ENCODE measurements at regions not wholly inside any gene's neighbourhood (a gene's known extent, or its start where the extent isn't known, plus 50 kb on each side); places are given as distances from the start of the nearest gene placed in this dataset.
"Not testable (repeated sequence)": the region's sequence is repeated elsewhere in the genome, so short reads cannot be mapped to it uniquely, and the experiment has no call there.

DNA sequence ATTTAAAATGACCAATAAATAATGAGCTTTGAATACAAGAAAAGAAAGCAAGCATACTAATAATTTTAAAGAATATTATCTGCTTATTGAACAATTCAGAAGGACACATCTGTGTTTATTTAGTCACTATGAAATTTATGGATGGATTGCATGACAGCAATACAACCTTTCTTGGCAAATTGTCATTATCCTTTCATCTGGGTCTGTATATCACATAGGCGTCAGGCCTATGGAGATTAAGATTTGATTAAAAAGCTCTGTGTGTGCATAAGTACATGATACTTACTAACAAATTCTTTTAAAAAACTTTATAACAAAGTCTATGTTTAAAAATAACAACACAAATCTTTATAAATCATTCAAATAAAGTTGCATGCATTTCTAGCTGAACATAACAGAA is 1394.4 kb downstream of the KHDRBS2 start:
- H3K4me1 ChIP-seq (ENCODE audit: control insufficient read depth in 1 of 2, insufficient read depth in 2 of 2, low read length in 2 of 2), result no peaks in the 10 kb centered on the region
- no peaks in the 10 kb centered on the region for H3K36me3 ChIP-seq (ENCODE audit: control insufficient read depth in 1 of 2, insufficient read depth in 2 of 2, low read length in 1 of 2)
- H3K27me3 ChIP-seq (ENCODE audit: control insufficient read depth in 1 of 2, insufficient read depth in 2 of 2, low read length in 1 of 2), result no peaks in the 10 kb centered on the region
- no peak overlapping the region for H3K4me3 ChIP-seq (ENCODE audit: low read length in 2 of 2)
- no peaks in the 10 kb centered on the region for H3K9me3 ChIP-seq (ENCODE audit: control insufficient read depth, low read length)
- 43 to 69% methylated on average over 1 of the region's 1 CpG for WGBS, 2 donors
- ATAC-seq (ENCODE audit: low FRiP score) (no peak), DNase-seq (no peak)
- intact Hi-C loops (cut with DNase I), result no loop called here
- no peak overlapping the region for H3K27ac ChIP-seq (ENCODE audit: low read depth in 1 of 2, low read length in 2 of 2)

DNA sequence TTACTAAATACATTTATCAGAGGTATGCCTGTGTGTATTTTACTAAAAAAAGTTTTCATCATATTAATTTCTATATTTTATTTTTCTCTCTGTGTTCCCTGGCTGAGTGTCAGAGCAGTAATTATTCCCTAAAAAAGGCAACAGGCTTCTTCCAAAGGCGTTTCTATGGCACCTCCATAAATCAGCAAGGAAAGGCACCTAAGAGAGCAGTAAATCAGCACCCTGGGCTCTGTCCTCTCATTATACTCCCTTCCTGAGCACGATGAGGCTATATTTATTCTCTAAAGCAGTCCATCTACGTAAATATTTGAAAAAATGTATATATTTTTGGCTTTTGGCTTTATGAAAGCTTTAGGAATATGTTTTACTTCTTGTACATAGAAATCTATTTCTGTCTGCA is 1408.6 kb downstream of the KHDRBS2 start:
- H3K4me1 ChIP-seq (ENCODE audit: control insufficient read depth in 1 of 2, insufficient read depth in 2 of 2, low read length in 2 of 2); intact Hi-C loops (cut with DNase I); ATAC-seq (ENCODE audit: low FRiP score); H3K36me3 ChIP-seq (ENCODE audit: control insufficient read depth in 1 of 2, insufficient read depth in 2 of 2, low read length in 1 of 2); DNase-seq; H3K9me3 ChIP-seq (ENCODE audit: control insufficient read depth, low read length); H3K4me3 ChIP-seq (ENCODE audit: low read length in 2 of 2); H3K27me3 ChIP-seq (ENCODE audit: control insufficient read depth in 1 of 2, insufficient read depth in 2 of 2, low read length in 1 of 2); H3K27ac ChIP-seq (ENCODE audit: low read depth in 1 of 2, low read length in 2 of 2): not testable (repeated sequence)
- WGBS, 2 donors, result 12 to 21% methylated on average over 3 of the region's 3 CpGs

GRCh38 chr6:60870779-60871178 is 1415.2 kb downstream of the KHDRBS2 start:
- H3K36me3 ChIP-seq (ENCODE audit: control insufficient read depth in 1 of 2, insufficient read depth in 2 of 2, low read length in 1 of 2); ATAC-seq (ENCODE audit: low FRiP score); DNase-seq; H3K4me3 ChIP-seq (ENCODE audit: low read length in 2 of 2); H3K27ac ChIP-seq (ENCODE audit: low read depth in 1 of 2, low read length in 2 of 2); H3K9me3 ChIP-seq (ENCODE audit: control insufficient read depth, low read length); H3K4me1 ChIP-seq (ENCODE audit: control insufficient read depth in 1 of 2, insufficient read depth in 2 of 2, low read length in 2 of 2); intact Hi-C loops (cut with DNase I); H3K27me3 ChIP-seq (ENCODE audit: control insufficient read depth in 1 of 2, insufficient read depth in 2 of 2, low read length in 1 of 2): not testable (repeated sequence)
- WGBS, 2 donors, result 71 to 76% methylated on average over 4 of the region's 4 CpGs

DNA sequence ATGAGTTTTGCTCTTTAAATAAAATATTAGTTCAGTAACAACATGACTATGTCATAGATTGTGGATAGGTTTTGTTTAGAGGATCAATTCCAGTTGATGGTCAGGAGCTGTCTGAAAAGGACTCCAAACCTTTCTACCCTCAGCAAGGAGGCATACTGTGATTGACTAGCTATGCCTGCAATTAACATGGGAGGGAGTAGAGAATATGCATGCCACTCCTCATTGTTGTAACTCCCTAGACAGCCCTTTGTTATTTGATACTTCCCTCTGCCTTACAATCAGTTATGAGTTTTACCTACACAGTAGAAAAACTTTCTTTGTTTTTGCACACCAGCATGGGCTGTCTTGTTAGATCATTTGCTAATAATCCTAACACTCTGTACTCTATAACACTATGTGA is 1418.5 kb downstream of the KHDRBS2 start:
- intact Hi-C loops (cut with DNase I), result no loop called here
- Histone ChIP-seq H3K36me3 (ENCODE audit: control insufficient read depth in 1 of 2, insufficient read depth in 2 of 2, low read length in 1 of 2) (no peaks in the 10 kb centered on the region), H3K27ac (ENCODE audit: low read depth in 1 of 2, low read length in 2 of 2) (no peak overlapping the region), H3K9me3 (ENCODE audit: control insufficient read depth, low read length) (peaks cover 1% of the 10 kb centered on the region), H3K27me3 (ENCODE audit: control insufficient read depth in 1 of 2, insufficient read depth in 2 of 2, low read length in 1 of 2) (no peaks in the 10 kb centered on the region), H3K4me1 (ENCODE audit: control insufficient read depth in 1 of 2, insufficient read depth in 2 of 2, low read length in 2 of 2) (no peaks in the 10 kb centered on the region), H3K4me3 (ENCODE audit: low read length in 2 of 2) (no peak overlapping the region)
- DNase-seq, result no peak
- ATAC-seq (ENCODE audit: low FRiP score), result no peak

DNA sequence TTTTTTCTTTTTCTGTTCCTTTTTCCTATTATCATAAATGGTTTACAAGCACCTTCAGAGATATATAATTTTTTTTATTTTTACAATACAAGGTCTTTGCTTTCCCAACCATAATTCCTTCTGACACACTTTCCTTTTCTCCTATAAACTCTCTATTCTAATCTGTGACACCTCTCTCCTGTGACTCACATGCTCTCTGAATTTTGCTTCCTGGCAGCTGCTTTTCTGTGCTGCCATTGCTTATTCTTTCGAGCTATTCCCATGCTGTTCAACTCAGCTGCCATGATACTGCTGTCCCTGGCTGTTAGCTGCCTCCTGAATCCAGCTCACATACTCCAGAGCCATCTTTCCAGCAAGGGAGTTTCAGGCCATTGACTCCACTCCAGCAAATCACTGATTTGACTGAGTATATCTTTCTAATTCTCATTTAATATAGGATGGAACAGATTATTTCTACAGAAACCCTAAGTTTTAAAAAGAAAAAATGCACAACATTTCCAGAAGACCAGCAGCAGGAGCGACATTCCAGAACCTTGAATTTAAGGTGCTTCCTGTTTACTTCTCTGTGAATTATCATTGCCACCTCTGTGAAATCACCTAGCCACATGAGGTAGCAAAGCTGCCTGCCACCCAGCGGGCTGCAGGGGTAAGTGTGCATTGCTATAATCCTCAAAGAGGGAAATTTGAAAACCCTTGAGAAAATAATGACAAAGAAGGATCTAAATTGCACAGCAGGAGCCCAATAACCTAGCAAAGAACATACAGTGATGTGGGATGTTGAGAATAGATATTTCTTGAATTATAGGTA is 1442.6 kb downstream of the KHDRBS2 start:
- H3K27ac ChIP-seq (ENCODE audit: low read depth in 1 of 2, low read length in 2 of 2); intact Hi-C loops (cut with DNase I); H3K36me3 ChIP-seq (ENCODE audit: control insufficient read depth in 1 of 2, insufficient read depth in 2 of 2, low read length in 1 of 2); H3K4me1 ChIP-seq (ENCODE audit: control insufficient read depth in 1 of 2, insufficient read depth in 2 of 2, low read length in 2 of 2); DNase-seq; H3K4me3 ChIP-seq (ENCODE audit: low read length in 2 of 2); H3K27me3 ChIP-seq (ENCODE audit: control insufficient read depth in 1 of 2, insufficient read depth in 2 of 2, low read length in 1 of 2); H3K9me3 ChIP-seq (ENCODE audit: control insufficient read depth, low read length); ATAC-seq (ENCODE audit: low FRiP score): not testable (repeated sequence)
- WGBS, 2 donors, result 32 to 36% methylated on average over 3 of the region's 3 CpGs

- H3K4me1 ChIP-seq (ENCODE audit: control insufficient read depth in 1 of 2, insufficient read depth in 2 of 2, low read length in 2 of 2); DNase-seq; intact Hi-C loops (cut with DNase I); H3K9me3 ChIP-seq (ENCODE audit: control insufficient read depth, low read length); H3K27me3 ChIP-seq (ENCODE audit: control insufficient read depth in 1 of 2, insufficient read depth in 2 of 2, low read length in 1 of 2); ATAC-seq (ENCODE audit: low FRiP score); H3K27ac ChIP-seq (ENCODE audit: low read depth in 1 of 2, low read length in 2 of 2); H3K4me3 ChIP-seq (ENCODE audit: low read length in 2 of 2); H3K36me3 ChIP-seq (ENCODE audit: control insufficient read depth in 1 of 2, insufficient read depth in 2 of 2, low read length in 1 of 2): not testable (repeated sequence)
- WGBS, 2 donors, result 7 to 16% methylated on average over 4 of the region's 4 CpGs
Measured at GRCh38 chr6:60830726-60831125, 1455.3 kb downstream of the KHDRBS2 start.

DNA sequence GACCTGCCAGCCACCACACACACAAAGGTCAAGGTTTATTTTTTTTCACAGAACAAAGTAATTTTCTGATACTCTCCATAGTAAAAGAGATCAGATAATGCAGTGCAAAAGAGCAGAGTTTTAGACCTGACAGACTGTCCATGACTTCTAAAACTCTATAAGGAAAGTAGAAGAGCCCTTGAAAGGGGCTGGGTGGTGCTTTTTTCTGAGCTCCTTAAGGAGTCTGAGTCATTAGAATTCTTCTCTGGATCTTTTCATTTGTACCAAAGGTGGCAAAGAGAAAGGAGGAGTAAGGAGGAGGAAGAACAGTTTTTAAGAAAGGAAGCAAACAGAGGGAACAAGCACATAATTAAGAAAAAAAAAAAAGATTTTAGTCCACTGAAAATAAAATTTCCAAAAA is 1463.4 kb downstream of the KHDRBS2 start:
- DNase-seq; H3K9me3 ChIP-seq (ENCODE audit: control insufficient read depth, low read length); H3K4me1 ChIP-seq (ENCODE audit: control insufficient read depth in 1 of 2, insufficient read depth in 2 of 2, low read length in 2 of 2); H3K36me3 ChIP-seq (ENCODE audit: control insufficient read depth in 1 of 2, insufficient read depth in 2 of 2, low read length in 1 of 2); H3K4me3 ChIP-seq (ENCODE audit: low read length in 2 of 2); H3K27me3 ChIP-seq (ENCODE audit: control insufficient read depth in 1 of 2, insufficient read depth in 2 of 2, low read length in 1 of 2); ATAC-seq (ENCODE audit: low FRiP score); intact Hi-C loops (cut with DNase I); H3K27ac ChIP-seq (ENCODE audit: low read depth in 1 of 2, low read length in 2 of 2): not testable (repeated sequence)

GRCh38 chr6:60818072-60818471 is 1468.0 kb downstream of the KHDRBS2 start:
- intact Hi-C loops (cut with DNase I), result not testable (repeated sequence)

GRCh38 chr6:60814784-60815183 is 1471.2 kb downstream of the KHDRBS2 start:
- H3K4me1 ChIP-seq (ENCODE audit: control insufficient read depth in 1 of 2, insufficient read depth in 2 of 2, low read length in 2 of 2); DNase-seq; H3K27me3 ChIP-seq (ENCODE audit: control insufficient read depth in 1 of 2, insufficient read depth in 2 of 2, low read length in 1 of 2); intact Hi-C loops (cut with DNase I); H3K36me3 ChIP-seq (ENCODE audit: control insufficient read depth in 1 of 2, insufficient read depth in 2 of 2, low read length in 1 of 2); H3K9me3 ChIP-seq (ENCODE audit: control insufficient read depth, low read length); H3K4me3 ChIP-seq (ENCODE audit: low read length in 2 of 2); H3K27ac ChIP-seq (ENCODE audit: low read depth in 1 of 2, low read length in 2 of 2); ATAC-seq (ENCODE audit: low FRiP score): not testable (repeated sequence)
- WGBS, 2 donors, result 83 to 91% methylated on average over 1 of the region's 1 CpG

More at GRCh38 chr6:60818072-60818471, 1468.0 kb downstream of the KHDRBS2 start:
- not testable (repeated sequence) for H3K4me1 ChIP-seq (ENCODE audit: control insufficient read depth in 1 of 2, insufficient read depth in 2 of 2, low read length in 2 of 2); H3K27me3 ChIP-seq (ENCODE audit: control insufficient read depth in 1 of 2, insufficient read depth in 2 of 2, low read length in 1 of 2); H3K36me3 ChIP-seq (ENCODE audit: control insufficient read depth in 1 of 2, insufficient read depth in 2 of 2, low read length in 1 of 2); H3K4me3 ChIP-seq (ENCODE audit: low read length in 2 of 2); H3K9me3 ChIP-seq (ENCODE audit: control insufficient read depth, low read length); DNase-seq; ATAC-seq (ENCODE audit: low FRiP score); H3K27ac ChIP-seq (ENCODE audit: low read depth in 1 of 2, low read length in 2 of 2)
- 76 to 78% methylated on average over 2 of the region's 2 CpGs for WGBS, 2 donors
